Superior temporal gyrus (tissue), 1 donor: ENCODE measurements at regions not wholly inside any gene's neighbourhood (a gene's known extent, or its start where the extent isn't known, plus 50 kb on each side); places are given as distances from the start of the nearest gene placed in this dataset.
A peak's percentile ranks its signal among the peaks of the same experiment; 100 is the strongest.

Experiments used
- DNase-seq: peaks from one replicate; pipeline ENCODE4 v3.0.0-alpha.2; 2016; ENCODE audit errors: extremely low spot score

DNA sequence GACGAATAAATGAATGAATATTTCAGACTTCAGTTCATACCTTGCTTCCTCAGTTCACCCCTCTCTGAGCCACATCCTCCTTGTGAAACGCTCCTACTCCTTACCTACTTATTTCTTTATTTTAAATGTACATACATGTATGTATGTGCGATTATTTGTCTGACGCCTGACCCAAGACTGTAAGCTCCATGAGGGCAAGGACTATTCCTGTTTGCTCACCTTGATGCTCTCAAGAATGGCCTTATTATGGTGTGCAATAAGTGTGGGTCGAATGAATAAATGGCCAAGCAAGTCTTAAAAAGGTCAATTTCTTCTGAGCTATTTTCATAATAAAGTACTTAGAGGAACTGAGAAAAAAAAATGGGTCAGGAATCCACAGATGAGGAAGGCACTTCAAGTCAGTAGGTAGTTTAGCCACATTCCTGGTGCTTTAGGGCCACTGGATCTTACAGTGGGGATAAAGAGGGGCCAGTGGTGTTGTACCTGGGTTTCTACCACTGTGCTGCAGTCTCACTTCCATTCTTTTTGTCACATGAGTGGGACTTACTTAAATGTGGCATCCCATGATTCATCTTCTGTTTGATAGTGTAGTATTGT lies 74.7 kb downstream of the SDC1 start:
- no peak for DNase-seq

DNA sequence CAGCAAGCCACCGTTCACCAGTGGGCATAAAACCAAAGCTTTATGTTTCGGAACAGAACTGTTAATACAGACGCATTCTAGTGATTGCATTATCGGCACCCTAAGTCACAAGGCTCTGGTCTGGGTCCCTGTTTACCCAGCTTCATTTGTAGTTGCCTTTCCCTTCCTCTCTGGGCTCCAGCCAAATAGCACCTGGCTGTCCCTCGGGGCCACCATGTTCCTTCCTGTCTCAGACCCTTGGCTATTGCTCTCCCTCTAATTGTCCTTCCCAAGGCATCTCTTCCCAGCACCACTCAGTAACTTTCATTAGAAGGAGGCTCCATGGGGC lies 75.3 kb downstream of the SDC1 start:
- DNase-seq, result no peak

DNA sequence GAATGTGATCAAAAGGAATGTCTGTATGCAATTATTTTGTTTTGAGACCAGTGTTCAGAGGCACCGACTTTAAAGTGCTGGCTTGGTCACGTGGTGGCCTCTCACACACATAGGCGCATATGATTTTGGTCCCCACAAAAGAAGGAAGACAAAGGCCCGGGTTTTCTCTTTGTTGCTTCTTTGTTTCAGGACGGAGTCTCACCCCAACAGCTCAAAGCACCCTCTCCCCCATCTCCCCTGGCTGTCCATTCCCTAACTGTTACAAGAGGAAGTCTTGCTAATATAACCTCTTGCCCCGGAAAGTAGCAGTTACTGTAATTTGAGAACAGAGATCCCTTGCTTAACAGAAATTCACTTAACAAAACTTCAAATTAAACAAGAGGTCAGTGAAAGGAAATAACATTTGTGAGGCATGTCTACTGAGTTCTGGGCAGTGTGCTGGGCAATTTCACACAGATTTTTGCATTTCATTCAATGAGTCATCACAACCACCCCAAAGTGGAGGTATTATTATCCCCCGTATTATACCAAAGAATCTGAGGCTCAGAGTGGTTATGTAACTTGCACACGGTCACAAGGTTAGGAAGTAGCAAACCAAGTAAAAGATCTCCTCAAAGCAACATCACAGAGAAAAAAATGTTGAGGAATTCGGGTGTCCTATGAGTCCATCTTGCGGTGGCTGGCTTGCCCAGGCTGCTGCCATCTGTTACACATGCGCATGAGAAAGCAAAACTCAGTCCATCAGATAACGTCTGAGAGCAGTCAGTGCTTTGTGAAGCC lies 75.8 kb downstream of the SDC1 start:
- no peak for DNase-seq

DNA sequence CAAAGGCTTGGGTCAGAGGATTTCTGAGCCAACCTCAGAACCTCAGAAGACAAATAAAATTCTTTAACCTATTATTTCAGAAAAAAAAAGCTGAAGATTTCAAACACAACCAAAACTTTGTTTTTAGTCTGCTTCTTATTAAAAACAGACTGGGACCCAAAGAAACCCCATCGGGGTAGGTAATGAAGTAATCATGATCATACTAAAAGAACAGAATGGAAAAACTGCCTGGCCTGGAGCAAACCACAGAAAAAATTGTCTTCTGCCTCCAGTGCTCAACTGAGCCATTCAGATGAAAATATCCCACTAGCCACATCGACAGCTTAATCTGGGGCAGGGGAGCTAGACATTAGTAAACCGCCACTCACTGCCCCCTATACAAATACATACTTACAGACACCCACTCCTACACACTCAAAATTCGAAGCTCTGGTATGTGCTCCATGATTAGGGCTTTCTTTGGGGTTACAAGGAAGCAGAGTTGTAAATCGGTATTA lies 76.5 kb downstream of the SDC1 start:
- no peak for DNase-seq

DNA sequence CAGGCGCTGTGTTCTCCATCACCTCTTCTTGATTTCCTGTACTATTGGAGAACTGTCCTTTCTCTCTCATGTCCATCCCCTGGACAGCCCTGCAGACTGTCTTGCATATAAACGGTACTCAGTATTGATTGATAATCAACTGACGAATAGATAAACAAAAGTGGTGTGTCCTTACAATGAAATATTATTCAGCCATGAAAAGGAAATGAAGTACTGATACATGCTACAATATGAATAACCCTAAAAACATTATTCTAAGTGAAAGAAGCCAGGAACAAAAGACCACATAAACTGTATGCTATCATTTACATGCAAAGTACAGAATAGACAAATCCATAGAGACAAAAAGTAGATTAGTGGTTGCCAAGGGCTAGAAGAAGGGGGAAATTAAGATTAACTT lies 77.6 kb downstream of the SDC1 start:
- no peak for DNase-seq

DNA sequence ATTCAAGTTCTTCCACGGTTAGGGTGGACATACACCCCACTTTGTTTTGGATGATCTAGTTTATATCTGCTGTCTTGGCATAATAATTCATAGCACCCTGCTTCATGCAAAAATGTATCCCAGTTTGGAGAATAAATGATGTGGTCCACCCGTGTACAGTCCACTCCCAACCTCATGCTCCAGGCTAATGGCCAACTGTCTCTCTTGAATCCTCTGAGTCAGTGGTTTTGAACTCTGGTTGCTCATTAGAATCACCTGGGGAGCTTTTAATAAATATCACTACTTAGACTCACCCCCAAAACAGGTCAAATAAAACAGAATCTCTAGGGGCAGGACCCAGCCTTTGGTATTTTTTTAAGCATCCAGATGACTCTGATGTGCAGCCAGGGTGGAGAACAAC lies 78.5 kb downstream of the SDC1 start:
- no peak for DNase-seq

DNA sequence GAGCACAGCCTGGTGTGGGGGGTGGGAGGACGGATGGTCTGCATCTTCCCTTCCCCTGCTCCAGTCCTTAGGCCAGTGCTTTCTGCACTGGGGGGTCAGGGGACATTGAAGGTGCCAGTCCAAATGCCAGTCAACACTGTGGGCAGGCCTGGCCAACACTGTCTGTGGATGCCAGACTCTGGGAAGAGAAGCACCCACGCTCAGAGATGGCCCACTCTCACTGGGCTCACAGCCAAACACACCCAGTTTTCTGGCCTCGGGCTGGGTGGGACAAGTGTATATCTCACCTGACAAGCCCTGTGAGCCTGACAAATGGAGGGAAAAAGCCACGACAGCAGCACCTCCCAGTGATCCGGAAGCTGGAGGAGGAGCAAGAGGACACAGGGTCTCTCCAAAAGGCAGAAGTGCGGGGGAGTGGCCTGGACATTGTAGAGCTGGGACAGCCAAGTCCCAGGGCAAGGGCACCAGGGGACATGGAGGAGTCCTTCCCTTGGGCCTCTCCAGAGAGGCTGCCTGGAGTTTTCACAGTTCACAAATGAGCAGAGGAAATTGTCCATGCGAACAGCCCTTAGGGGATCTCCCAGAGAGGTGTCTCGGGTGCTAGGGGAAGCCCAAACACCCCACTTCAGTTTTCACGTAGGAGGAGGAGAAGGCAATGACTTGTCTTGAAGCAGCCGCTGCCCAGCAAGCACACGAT lies 79.3 kb downstream of the SDC1 start:
- DNase-seq, result no peak

DNA sequence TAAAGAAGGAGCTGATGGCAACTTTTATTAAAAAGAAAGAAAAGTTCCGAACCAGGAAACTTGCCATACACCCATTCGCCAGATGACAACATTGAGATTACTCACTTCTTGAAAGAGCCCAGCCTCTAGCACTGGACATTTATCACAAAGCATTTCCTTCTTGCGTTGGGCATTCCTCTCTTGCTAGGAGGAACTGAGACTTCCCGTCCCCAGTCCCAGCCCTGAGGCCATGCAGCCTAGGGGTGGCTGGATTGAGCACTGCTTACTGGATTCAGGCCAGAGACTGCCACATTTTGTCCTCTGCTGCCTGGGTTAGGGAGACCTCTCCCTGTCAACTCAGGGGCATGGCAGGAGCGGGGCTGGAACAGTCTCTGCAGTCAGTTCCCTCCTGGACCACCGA lies 80.1 kb downstream of the SDC1 start:
- DNase-seq, result no peak

DNA sequence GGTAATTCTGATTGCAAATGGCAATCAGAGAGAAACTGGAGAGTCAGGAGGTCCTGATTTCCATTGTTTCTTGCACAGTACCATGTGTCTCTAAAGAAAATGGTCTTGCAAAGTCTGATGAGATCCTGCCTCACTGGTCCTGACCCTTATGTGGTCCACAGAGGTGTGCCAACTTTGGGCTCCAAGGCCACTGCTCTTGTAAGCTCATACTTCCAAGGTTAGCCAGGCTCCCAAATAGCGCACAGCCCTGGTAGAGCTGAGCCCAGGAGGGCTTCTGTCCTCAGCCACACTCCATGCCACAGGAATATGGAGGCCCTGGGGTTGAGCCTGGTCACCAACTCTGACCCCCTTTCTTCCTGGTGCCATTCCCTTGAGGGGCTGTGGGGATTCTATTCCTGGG lies 80.7 kb downstream of the SDC1 start:
- DNase-seq, result no peak

DNA sequence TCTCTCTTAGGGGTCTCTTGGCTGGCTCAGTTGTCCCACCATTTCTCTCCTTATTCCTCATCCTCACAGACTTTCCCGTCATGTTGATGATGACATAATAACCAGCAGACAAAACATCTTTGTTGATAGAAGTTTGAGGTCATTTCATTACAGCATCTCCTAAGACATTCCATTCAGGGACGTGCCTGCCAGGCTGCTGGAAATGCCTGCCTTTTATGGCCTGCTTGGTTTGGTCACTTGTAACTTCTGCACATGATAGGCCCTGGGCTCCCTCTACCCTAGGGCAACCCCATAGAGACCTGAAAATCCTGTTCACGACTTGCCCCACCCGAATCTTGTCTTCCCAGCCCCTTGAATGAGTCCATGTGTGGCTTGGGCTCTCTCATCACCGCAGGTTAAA lies 81.7 kb downstream of the SDC1 start:
- no peak for DNase-seq

DNA sequence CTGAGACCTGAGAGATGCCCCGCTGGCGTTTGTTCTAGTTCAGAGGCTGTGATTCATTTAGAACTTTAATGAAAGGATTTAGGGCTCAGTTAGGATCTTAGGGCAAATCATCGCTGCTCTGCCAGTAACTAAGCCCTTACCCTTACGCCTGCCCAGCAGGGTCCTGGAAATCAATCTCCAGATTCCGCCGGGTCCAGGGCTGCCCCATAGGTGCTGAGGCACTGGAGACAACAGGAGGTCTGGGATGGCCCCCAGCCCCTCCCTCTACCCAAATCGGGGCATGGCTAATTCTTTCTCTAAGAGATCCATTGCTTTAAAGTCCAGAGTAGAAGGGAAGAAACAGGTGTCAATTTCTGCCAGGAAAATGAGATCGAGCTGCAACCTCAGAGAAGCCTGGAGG lies 83.1 kb downstream of the SDC1 start:
- no peak for DNase-seq

DNA sequence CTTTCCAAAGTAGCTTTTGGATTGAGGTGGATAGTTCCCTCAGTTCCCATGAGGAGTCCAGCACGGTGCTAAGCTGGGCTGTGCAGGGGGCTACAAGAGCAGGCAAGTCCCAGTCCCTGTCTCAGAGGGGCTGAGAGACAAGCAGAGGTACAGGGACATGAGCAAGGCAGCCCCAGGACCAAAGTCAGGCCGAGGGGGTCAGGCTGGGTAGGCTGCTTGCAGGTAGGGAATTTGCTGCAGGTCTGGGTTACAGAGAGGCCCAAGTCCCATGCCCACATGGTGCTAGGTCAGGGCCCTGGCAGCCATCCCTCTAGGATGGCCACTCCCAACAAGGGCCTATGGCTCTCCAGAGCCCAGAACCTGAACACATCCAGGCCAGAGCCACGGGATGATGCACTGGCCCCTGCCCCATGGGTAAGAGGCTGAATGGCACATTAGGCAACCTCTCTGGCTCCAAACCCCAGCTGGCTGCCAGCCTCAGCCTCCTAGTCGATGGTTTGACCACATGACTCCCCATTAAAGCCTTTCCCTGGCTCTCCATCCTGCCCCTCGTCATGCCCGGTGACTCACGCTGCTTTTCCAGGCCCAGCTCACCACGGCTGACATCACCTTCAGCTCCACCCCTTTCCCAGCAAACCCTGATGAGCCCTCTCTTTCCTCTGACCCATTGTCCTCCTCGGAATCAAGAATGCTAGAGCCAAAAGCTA lies 83.7 kb downstream of the SDC1 start:
- no peak for DNase-seq

DNA sequence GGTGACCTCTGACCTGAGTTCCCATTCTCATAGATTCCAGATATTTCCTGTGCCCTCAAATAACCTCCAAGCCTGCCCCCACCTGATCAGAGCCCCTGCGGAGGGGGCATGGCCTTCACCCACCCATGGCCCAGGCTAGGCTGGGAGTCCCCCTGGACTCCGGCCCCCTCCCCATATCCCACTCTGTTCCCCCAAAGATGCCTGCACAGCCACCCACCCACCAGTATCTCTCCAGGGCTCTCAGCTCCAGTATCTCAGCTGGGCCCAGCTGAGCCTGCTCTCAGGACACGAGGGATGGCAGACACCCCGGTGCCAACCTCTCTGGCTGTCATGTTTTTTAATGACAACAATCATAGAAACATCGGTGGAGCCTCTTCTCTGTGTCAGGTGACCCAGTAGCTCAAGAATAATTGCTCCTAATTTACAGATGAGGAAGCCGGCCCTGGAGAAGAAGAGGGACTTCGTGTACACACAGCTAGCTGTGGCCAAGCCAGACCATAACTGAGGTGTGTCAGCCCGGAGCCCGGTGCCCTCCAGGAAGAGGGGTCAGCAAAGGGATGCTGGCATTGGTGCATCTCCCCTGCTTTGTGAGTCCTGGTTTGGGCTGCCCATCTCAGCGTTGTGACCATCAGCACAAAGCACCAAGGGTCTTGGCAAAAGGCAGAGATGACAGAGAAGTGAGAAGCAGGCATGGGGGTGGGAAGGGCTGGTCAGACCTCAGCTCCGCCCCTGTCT lies 84.4 kb downstream of the SDC1 start:
- DNase-seq, result no peak

DNA sequence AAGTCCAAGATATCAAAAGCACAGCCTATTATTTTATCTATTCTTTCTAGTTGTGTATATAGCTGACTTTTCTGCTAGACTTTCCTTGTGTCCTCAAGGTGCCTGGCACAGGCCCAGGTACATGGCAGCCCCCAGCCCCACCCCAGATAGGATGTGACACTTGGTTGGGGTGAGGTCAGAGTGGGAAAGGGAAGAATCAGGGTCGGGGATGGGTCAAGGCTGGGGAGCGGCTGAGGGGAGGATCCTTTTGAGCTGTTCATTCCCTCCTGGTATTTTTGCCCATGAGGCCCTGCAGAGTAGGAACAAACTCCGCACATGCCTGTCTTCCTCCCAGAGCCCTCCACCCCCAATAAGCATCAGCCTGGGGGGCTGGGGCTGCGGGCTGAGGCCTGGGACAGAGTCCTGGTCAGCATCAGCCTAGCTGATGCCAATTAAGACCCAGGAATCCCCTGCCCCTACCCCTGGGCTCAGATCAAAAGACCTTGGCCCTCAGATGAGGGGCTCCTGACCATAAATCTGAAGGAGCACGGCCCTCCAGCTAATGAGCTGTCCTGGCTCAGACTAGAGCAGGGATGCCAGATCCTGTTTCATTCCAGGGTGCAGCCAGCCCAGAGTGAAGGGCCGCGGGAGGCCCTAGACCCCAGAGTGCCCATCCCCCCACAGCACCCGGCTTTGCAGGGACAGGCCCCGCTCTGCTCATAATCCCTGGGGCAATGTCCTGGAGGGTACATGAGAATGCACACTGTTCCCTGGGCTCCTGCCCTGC lies 85.3 kb downstream of the SDC1 start:
- no peak for DNase-seq

DNA sequence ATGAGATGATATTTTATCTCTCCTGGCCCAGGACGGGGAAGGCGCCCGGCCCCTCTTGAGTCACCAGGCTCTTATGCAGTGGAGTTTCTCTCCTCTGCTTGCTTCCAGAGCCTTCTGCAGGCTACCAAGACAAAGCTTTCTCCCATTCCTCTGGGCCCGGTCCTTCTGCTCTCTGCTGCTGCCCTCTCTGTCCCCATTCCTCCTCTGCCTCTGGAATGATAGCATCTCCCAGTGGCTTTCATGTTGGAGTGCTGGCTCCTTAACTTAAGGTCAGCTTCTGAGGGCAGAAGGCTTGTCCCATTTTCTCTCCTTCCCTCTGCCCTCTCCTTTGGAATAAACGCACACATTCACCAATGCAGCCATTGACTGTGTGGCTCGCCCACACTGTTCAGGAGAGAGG lies 86.2 kb downstream of the SDC1 start:
- DNase-seq, result no peak

DNA sequence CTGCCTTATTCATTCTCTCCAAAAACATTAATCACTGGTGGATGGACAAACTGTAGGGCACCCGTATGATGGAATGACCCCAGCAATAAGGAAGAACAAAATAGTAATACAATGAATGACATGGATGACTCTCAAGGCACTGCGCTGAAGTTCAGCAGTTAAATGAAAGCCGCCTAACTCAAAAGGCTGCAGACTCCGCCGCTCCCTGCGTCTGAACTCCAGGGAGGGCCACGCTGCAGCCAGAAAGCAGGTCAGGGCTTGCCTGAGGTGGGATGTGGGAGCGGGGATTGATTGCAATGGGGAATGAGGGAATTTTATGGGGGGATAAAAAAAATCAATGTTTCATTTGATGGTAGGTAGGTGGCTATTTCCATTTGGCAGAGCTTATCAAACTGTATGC lies 86.5 kb upstream of the LAPTM4A start:
- no peak for DNase-seq

DNA sequence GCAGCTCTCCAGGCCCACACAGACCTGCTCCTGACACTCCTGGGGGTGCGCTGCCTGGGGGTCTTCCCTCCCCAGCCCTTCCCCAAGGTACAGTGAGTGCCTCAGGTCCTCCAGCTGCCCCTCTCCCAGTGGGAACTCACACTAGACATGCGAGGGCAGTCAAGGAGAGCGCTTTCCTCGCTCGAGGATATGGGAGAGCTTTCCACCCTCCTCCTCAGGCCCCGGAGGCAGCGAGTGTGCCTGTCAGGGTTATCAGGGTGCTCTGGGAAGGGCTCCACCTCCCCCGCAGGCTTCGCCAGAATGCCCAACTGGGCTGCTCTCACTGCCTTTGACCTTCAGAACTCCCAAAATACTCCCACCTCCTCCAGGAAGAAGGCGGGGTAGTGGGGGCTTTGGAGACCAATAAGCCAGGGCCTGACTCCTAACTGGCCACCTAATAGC lies 85.7 kb upstream of the LAPTM4A start:
- DNase-seq, result no peak

DNA sequence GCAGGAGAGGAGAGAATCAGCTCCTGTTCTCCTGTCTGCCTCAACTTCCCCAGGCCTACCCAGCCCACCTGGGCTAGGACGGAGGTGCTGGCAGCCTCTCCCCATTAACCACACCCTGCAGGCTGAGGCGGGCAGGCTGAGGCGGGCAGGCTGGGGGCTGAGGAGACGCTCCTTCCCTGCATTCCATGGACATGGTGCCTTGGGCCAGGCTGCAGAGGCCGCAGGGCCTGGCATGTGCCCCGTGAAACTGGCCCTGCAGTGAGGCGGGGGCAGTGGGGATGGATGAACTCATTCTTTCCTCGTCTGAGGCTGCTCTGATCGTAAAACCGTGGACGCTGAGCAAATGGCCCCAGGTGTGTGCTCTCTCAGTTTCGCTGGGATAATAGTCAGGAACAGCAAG lies 84.7 kb upstream of the LAPTM4A start:
- DNase-seq, result no peak

DNA sequence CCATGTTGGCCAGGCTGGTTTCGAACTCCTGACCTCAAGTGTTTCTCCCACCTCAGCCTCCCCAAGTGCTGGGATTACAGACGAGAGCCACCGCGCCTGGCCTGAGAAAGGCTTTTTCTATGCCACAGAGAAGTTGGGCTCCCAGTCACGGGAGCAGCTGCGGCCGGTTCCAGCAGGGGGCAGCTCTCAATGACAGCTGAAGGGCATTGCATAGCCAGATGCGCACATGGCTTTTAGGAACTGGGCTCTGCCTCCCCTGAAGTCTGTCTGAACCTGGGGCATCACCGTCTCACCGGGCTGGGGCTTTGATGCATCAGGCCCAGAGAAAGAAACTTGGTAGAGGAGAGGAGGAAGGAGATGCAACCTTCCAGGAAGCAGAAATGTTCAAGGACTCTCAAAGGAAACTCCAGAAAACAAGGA lies 84.2 kb upstream of the LAPTM4A start:
- peak; percentile 35 for DNase-seq

DNA sequence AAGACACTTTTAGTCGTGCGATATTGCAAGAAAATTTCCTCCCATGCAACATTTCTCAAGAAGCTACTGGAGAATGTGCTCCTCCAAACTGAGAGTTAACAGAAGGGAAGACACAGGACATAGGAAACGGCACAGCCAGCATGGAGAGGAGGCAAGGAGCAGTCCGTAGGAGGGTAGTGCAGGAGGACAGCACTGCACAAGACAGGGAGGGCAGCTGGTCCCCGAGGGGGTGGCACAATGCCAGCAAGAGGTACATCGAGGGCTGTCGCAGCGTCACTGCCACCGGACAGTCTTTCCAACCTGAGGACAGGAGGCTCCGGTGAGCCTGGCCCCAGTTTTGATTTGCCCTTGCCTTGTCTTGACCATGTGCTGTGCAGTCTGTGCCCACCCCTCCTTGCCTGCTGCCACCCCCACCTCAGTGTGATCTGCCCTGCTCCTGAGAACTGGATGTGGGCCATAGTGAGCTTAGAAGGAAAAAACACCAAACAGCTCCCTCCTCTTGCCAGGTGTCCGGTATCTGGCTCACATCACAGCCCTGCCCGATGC lies 81.6 kb upstream of the LAPTM4A start:
- no peak for DNase-seq
